T-cell (primary cell): ENCODE measurements at regions not wholly inside any gene's neighbourhood (a gene's known extent, or its start where the extent isn't known, plus 50 kb on each side); places are given as distances from the start of the nearest gene placed in this dataset.

Experiments
- ATAC-seq, 4 experiments: fragments of 200-7000 bp in 3 of 4; fragments of 150-1000 bp in 1 of 4; cut with Tn5 transposase; replicated peaks in 1 of 4; 1 replicate in 3 of 4; 2 replicates in 1 of 4; pipeline ENCODE4 v1.10.0; 2021; ENCODE audit warnings: moderate library complexity in 3 of 4, mild to moderate bottlenecking in 2 of 4, moderate number of reproducible peaks in 1 of 4
- CTCF ChIA-PET, 2 donors: fragments of 300-600 bp; sonication (Branson Sonifier 250); formaldehyde crosslinking; loops; one replicate each; lab custom pipeline; 2022; ENCODE audit warnings: antibody characterized with exemption in 2 of 2; lab: Charles Lee
- POLR2A ChIA-PET, 2 donors: fragments of 300-600 bp; sonication (Branson Sonifier 250); formaldehyde crosslinking; loops; one replicate each; lab custom pipeline; 2022; ENCODE audit warnings: antibody characterized with exemption in 2 of 2; lab: Charles Lee
- DNase-seq, 35 experiments: peaks; one replicate each; pipeline versions ENCODE4 v3.0.0 to v3.0.0-alpha.2; 2013 to 2023
- H3K27ac ChIP-seq: one replicate; pipeline ENCODE4 v1.5.1; 2013; ENCODE audit warnings: low read length
- H3K27me3 ChIP-seq, 2 experiments: replicated peaks in 1 of 2; 1 replicate in 1 of 2; 2 replicates in 1 of 2; pipeline versions ENCODE4 v1.6.1 to v1.7.0; 2013; ENCODE audit warnings: low read length in 1 of 2, mixed read lengths in 1 of 2; ENCODE audit not compliant: control insufficient read depth in 2 of 2, insufficient read depth in 2 of 2; ENCODE audit errors: extremely low read depth in 1 of 2
- H3K36me3 ChIP-seq, 2 donors: 1 replicate in 1 of 2; 2 replicates in 1 of 2; pipeline versions ENCODE4 v1.6.1 to v1.7.0; 2013; ENCODE audit warnings: low read length in 1 of 2; ENCODE audit not compliant: control insufficient read depth in 2 of 2, insufficient read depth in 1 of 2; ENCODE audit errors: extremely low read depth in 1 of 2
- H3K4me1 ChIP-seq, 2 experiments: 1 replicate in 1 of 2; 2 replicates in 1 of 2; pipeline versions ENCODE4 v1.6.1 to v1.7.0; 2013; ENCODE audit warnings: low read length in 2 of 2, mixed read lengths in 1 of 2; ENCODE audit not compliant: insufficient read depth in 2 of 2, control insufficient read depth in 1 of 2; ENCODE audit errors: extremely low read depth in 1 of 2
- H3K4me3 ChIP-seq, 2 donors: 1 replicate in 1 of 2; 2 replicates in 1 of 2; pipeline versions ENCODE4 v1.5.1 to v1.7.0; 2013; ENCODE audit warnings: mild to moderate bottlenecking in 2 of 2, low read length in 1 of 2, moderate library complexity in 1 of 2; ENCODE audit not compliant: control insufficient read depth in 1 of 2; ENCODE audit errors: extremely low read depth in 1 of 2
- H3K9me3 ChIP-seq: 2 replicates; pipeline ENCODE4 v1.7.0; 2013
- H3K27ac Mint-ChIP-seq, 2 donors: one replicate each; pipeline ENCODE4 v1.8.0; 2020 to 2021; ENCODE audit warnings: mild to moderate bottlenecking in 2 of 2, mixed read lengths in 2 of 2
- H3K27me3 Mint-ChIP-seq, 2 donors: one replicate each; pipeline ENCODE4 v1.8.0; 2021 to 2022; ENCODE audit warnings: mixed read lengths in 2 of 2
- H3K36me3 Mint-ChIP-seq: one replicate; pipeline ENCODE4 v1.8.0; 2021; ENCODE audit warnings: mixed read lengths
- H3K4me1 Mint-ChIP-seq, 3 donors: one replicate each; pipeline ENCODE4 v1.8.0; 2020 to 2022; ENCODE audit warnings: mixed read lengths in 3 of 3, mild to moderate bottlenecking in 1 of 3
- H3K4me3 Mint-ChIP-seq, 3 donors: one replicate each; pipeline ENCODE4 v1.8.0; 2020 to 2022; ENCODE audit warnings: mild to moderate bottlenecking in 3 of 3, mixed read lengths in 3 of 3, moderate library complexity in 3 of 3
- H3K9me3 Mint-ChIP-seq, 3 donors: one replicate each; pipeline ENCODE4 v1.8.0; 2020 to 2022; ENCODE audit warnings: mixed read lengths in 3 of 3
- WGBS: methylation state at CpG from one replicate; pipeline ENCODE4 v1.1.5; 2013; ENCODE audit warnings: missing lambda C conversion rate; ENCODE audit not compliant: insufficient coverage; 5-methylcytosine and 5-hydroxymethylcytosine counted together

GRCh38 chrX:129040124-129040523 lies 483.2 kb downstream of the SMARCA1 start:
- Histone ChIP-seq H3K27ac (no peak overlapping the region), H3K9me3 (no peaks in the 10 kb centered on the region), H3K4me3 (no peak overlapping the region), H3K36me3 (no peaks in the 10 kb centered on the region), H3K27me3 (no peaks in the 10 kb centered on the region), H3K4me1 (no peaks in the 10 kb centered on the region)
- POLR2A ChIA-PET, result no interaction called here
- WGBS, result no CpG with 5 or more reads among the region's 5 CpGs
- no peak overlapping the region for H3K27ac Mint-ChIP-seq
- H3K4me1 Mint-ChIP-seq, result no peaks in the 10 kb centered on the region
- DNase-seq (no peak), ATAC-seq (no peak)
- CTCF ChIA-PET, result no interaction called here
- peaks cover 0 to 2% (median 0%) of the 10 kb centered on the region in 3 donors for H3K9me3 Mint-ChIP-seq
- peaks cover 0 to 12% of the 10 kb centered on the region in 2 donors for H3K27me3 Mint-ChIP-seq
- H3K4me3 Mint-ChIP-seq, result no peak overlapping the region
- H3K36me3 Mint-ChIP-seq, result no peaks in the 10 kb centered on the region

GRCh38 chrX:129039176-129039575 lies 484.1 kb downstream of the SMARCA1 start:
- Histone ChIP-seq H3K4me1 (no peaks in the 10 kb centered on the region), H3K36me3 (no peaks in the 10 kb centered on the region), H3K27ac (no peak overlapping the region), H3K4me3 (no peak overlapping the region), H3K9me3 (no peaks in the 10 kb centered on the region), H3K27me3 (no peaks in the 10 kb centered on the region)
- ATAC-seq (no peak), DNase-seq (no peak)
- no peak overlapping the region for H3K4me3 Mint-ChIP-seq
- H3K4me1 Mint-ChIP-seq, result no peaks in the 10 kb centered on the region
- no peaks in the 10 kb centered on the region for H3K36me3 Mint-ChIP-seq
- WGBS, result 86% methylated on average over 6 of the region's 7 CpGs
- POLR2A ChIA-PET, result no interaction called here
- CTCF ChIA-PET, result no interaction called here
- H3K27me3 Mint-ChIP-seq, result peaks cover 0 to 12% of the 10 kb centered on the region in 2 donors
- peaks cover 0 to 2% (median 0%) of the 10 kb centered on the region in 3 donors for H3K9me3 Mint-ChIP-seq
- no peak overlapping the region for H3K27ac Mint-ChIP-seq

- H3K4me1 Mint-ChIP-seq, result no peaks in the 10 kb centered on the region
- WGBS, result no CpG with 5 or more reads among the region's 4 CpGs
These were observed 485.9 kb downstream of the SMARCA1 start for GRCh38 chrX:129037389-129037788.

GRCh38 chrX:129035180-129035579 lies 488.1 kb downstream of the SMARCA1 start:
- H3K4me1 Mint-ChIP-seq, result no peaks in the 10 kb centered on the region
- no peak overlapping the region for H3K4me3 ChIP-seq
- POLR2A ChIA-PET, result interaction anchor here in 1 of 2 donors (0.6 kb wide), 1 partner anchor 169 kb away, joined by 4 read pairs; no protein-coding TSS in a partner anchor

More at GRCh38 chrX:129037389-129037788, 485.9 kb downstream of the SMARCA1 start:
- DNase-seq (no peak), ATAC-seq (no peak)
- no peaks in the 10 kb centered on the region for H3K4me1 ChIP-seq
- no peaks in the 10 kb centered on the region for H3K36me3 Mint-ChIP-seq
- no peaks in the 10 kb centered on the region for H3K36me3 ChIP-seq
- no peaks in the 10 kb centered on the region for H3K9me3 ChIP-seq
- peaks cover 0 to 12% of the 10 kb centered on the region in 2 donors for H3K27me3 Mint-ChIP-seq
- ChIA-PET CTCF (no interaction called here), POLR2A (no interaction called here)
- H3K4me3 ChIP-seq, result no peak overlapping the region
- H3K27ac Mint-ChIP-seq, result no peak overlapping the region
- H3K4me3 Mint-ChIP-seq, result no peak overlapping the region
- H3K27me3 ChIP-seq, result no peaks in the 10 kb centered on the region
- H3K27ac ChIP-seq, result no peak overlapping the region
- no peaks in the 10 kb centered on the region for H3K9me3 Mint-ChIP-seq

GRCh38 chrX:129034196-129034595 lies 489.1 kb downstream of the SMARCA1 start:
- DNase-seq (no peak), ATAC-seq (no peak)
- WGBS, result no CpG with 5 or more reads among the region's 1 CpG
- CTCF ChIA-PET, result no interaction called here
- no peaks in the 10 kb centered on the region for H3K9me3 ChIP-seq
- Mint-ChIP-seq H3K9me3 (no peaks in the 10 kb centered on the region), H3K4me1 (no peaks in the 10 kb centered on the region), H3K36me3 (no peaks in the 10 kb centered on the region), H3K27ac (no peak overlapping the region), H3K27me3 (peaks cover 0 to 7% of the 10 kb centered on the region in 2 donors), H3K4me3 (no peak overlapping the region)
- H3K4me3 ChIP-seq, result no peak overlapping the region
- POLR2A ChIA-PET, result no interaction called here
- H3K4me1 ChIP-seq, result no peaks in the 10 kb centered on the region
- H3K36me3 ChIP-seq, result no peaks in the 10 kb centered on the region
- H3K27me3 ChIP-seq, result no peaks in the 10 kb centered on the region
- H3K27ac ChIP-seq, result no peak overlapping the region

More at GRCh38 chrX:129035180-129035579, 488.1 kb downstream of the SMARCA1 start:
- Mint-ChIP-seq H3K27me3 (peaks cover 0 to 12% of the 10 kb centered on the region in 2 donors), H3K9me3 (no peaks in the 10 kb centered on the region), H3K36me3 (no peaks in the 10 kb centered on the region), H3K27ac (no peak overlapping the region), H3K4me3 (no peak overlapping the region)
- no peaks in the 10 kb centered on the region for H3K36me3 ChIP-seq
- H3K4me1 ChIP-seq, result no peaks in the 10 kb centered on the region
- DNase-seq (no peak), ATAC-seq (no peak)
- no peak overlapping the region for H3K27ac ChIP-seq
- CTCF ChIA-PET, result no interaction called here
- H3K9me3 ChIP-seq, result no peaks in the 10 kb centered on the region
- H3K27me3 ChIP-seq, result no peaks in the 10 kb centered on the region

- no peaks in the 10 kb centered on the region for H3K4me1 ChIP-seq
- POLR2A ChIA-PET, result no interaction called here
These were observed 497.1 kb downstream of the SMARCA1 start for GRCh38 chrX:129026202-129026601.

DNA sequence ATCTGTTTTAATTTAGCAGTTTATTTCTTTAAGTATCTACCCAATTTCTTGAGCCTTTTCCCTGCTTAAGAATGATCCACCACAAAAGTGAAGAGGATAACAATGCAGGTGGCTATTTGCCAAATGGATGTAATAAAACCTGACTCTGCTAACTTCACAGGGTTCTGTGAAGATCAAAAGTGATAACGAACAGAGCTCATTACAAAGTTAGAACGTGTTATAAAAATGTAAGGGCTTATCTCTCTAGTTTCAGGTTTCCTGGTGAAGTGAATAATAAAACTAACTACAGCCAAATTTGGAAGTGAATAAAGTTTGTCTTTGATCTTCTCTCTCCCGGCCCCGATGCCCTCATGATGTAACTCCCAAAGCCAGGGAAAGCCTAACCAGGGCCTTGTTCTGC lies 497.9 kb downstream of the SMARCA1 start:
- CTCF ChIA-PET, result no interaction called here
- Mint-ChIP-seq H3K27ac (no peak overlapping the region), H3K4me1 (no peaks in the 10 kb centered on the region), H3K27me3 (peaks cover 4 to 30% of the 10 kb centered on the region in 2 donors), H3K4me3 (no peak overlapping the region), H3K36me3 (no peaks in the 10 kb centered on the region), H3K9me3 (no peaks in the 10 kb centered on the region)
- ATAC-seq (no peak), DNase-seq (no peak)
- Histone ChIP-seq H3K9me3 (no peaks in the 10 kb centered on the region), H3K36me3 (no peaks in the 10 kb centered on the region), H3K27me3 (no peaks in the 10 kb centered on the region), H3K27ac (no peak overlapping the region), H3K4me3 (no peak overlapping the region), H3K4me1 (no peaks in the 10 kb centered on the region)
- no CpG with 5 or more reads among the region's 4 CpGs for WGBS
- POLR2A ChIA-PET, result no interaction called here

More at GRCh38 chrX:129026202-129026601, 497.1 kb downstream of the SMARCA1 start:
- no peaks in the 10 kb centered on the region for H3K9me3 ChIP-seq
- no peak for DNase-seq
- no peak overlapping the region for H3K27ac Mint-ChIP-seq
- H3K9me3 Mint-ChIP-seq, result no peaks in the 10 kb centered on the region
- no peaks in the 10 kb centered on the region for H3K4me1 Mint-ChIP-seq
- H3K4me3 ChIP-seq, result no peak overlapping the region
- WGBS, result no CpG with 5 or more reads among the region's 6 CpGs
- no peaks in the 10 kb centered on the region for H3K36me3 Mint-ChIP-seq
- CTCF ChIA-PET, result no interaction called here
- no peak for ATAC-seq
- H3K36me3 ChIP-seq, result no peaks in the 10 kb centered on the region
- no peak overlapping the region for H3K4me3 Mint-ChIP-seq
- H3K27ac ChIP-seq, result no peak overlapping the region
- peaks cover 4 to 26% of the 10 kb centered on the region in 2 donors for H3K27me3 Mint-ChIP-seq
- no peaks in the 10 kb centered on the region for H3K27me3 ChIP-seq
